ENCODE measurements at regions not wholly inside any gene's neighbourhood (a gene's known extent, or its start where the extent isn't known, plus 50 kb on each side); places are given as distances from the start of the nearest gene placed in this dataset.
A peak's percentile ranks its signal among the peaks of the same experiment; 100 is the strongest.

- no peak for DNase-seq
Observed at GRCh38 chr9:38312406-38312805, 80.1 kb upstream of the ALDH1B1 start.

GRCh38 chr9:38311382-38312270 lies 80.9 kb upstream of the ALDH1B1 start:
- no peak for DNase-seq

- peak; percentile 51 to 78 for DNase-seq
Observed at GRCh38 chr9:38309324-38310195, 82.9 kb upstream of the ALDH1B1 start.

GRCh38 chr9:38308136-38308535 lies 84.4 kb upstream of the ALDH1B1 start:
- DNase-seq, result no peak

GRCh38 chr9:38306899-38307298 lies 85.6 kb upstream of the ALDH1B1 start:
- no peak for DNase-seq

- no peak for DNase-seq
Observed at GRCh38 chr9:38305582-38305981, 86.9 kb upstream of the ALDH1B1 start.

- peak in 1 of 2 experiments; percentile 26 for DNase-seq
Observed at GRCh38 chr9:38301376-38302106, 91.0 kb upstream of the ALDH1B1 start.

- no peak for DNase-seq
Observed at GRCh38 chr9:38299856-38300255, 92.6 kb upstream of the ALDH1B1 start.

GRCh38 chr9:38298904-38299303 lies 93.6 kb upstream of the ALDH1B1 start:
- peak in 1 of 2 experiments; percentile 59 for DNase-seq

- DNase-seq, result peak; percentile 68 to 89
Observed at GRCh38 chr9:38298503-38298902, 94.0 kb upstream of the ALDH1B1 start.

- DNase-seq, result no peak
Observed at GRCh38 chr9:38296807-38297206, 95.7 kb upstream of the ALDH1B1 start.

GRCh38 chr9:38295764-38296163 lies 96.7 kb upstream of the ALDH1B1 start:
- no peak for DNase-seq

GRCh38 chr9:38294220-38294960 lies 98.1 kb upstream of the ALDH1B1 start:
- peak; percentile 38 to 78 for DNase-seq

- DNase-seq, result no peak
Observed at GRCh38 chr9:38293022-38293421, 99.5 kb upstream of the ALDH1B1 start.

- no peak for DNase-seq
Observed at GRCh38 chr9:38292480-38292879, 100.0 kb upstream of the ALDH1B1 start.

- DNase-seq, result no peak
Observed at GRCh38 chr9:38289866-38290245, 102.6 kb upstream of the ALDH1B1 start.

GRCh38 chr9:38289236-38289865 lies 103.2 kb upstream of the ALDH1B1 start:
- DNase-seq, result no peak

- DNase-seq, result no peak
Observed at GRCh38 chr9:38288502-38288901, 104.0 kb upstream of the ALDH1B1 start.

GRCh38 chr9:38287420-38287985 lies 105.0 kb upstream of the ALDH1B1 start:
- DNase-seq, result no peak

- no peak for DNase-seq
Observed at GRCh38 chr9:38286766-38287165, 105.7 kb upstream of the ALDH1B1 start.

- no peak for DNase-seq
Observed at GRCh38 chr9:38286357-38286756, 106.1 kb upstream of the ALDH1B1 start.

GRCh38 chr9:38285236-38285635 lies 107.3 kb upstream of the ALDH1B1 start:
- no peak for DNase-seq
